DMS53 (cell line): ENCODE measurements at regions not wholly inside any gene's neighbourhood (a gene's known extent, or its start where the extent isn't known, plus 50 kb on each side); places are given as distances from the start of the nearest gene placed in this dataset.
"Not testable (repeated sequence)": the region's sequence is repeated elsewhere in the genome, so short reads cannot be mapped to it uniquely, and the experiment has no call there.

Source experiments
- DNase-seq: peaks from one replicate; lab custom pipeline; 2025; lab: John Stamatoyannopoulos, UW

- DNase-seq = peak; percentile 12
Measured at GRCh38 chr2:84373391-84373790, 85.7 kb downstream of the SUCLG1 start.

GRCh38 chr2:84362541-84362940 lies 96.5 kb downstream of the SUCLG1 start:
- DNase-seq = no peak

GRCh38 chr2:84338069-84338468 lies 121.0 kb downstream of the SUCLG1 start:
- no peak for DNase-seq

- DNase-seq = no peak
Measured at GRCh38 chr2:84327645-84328249, 131.3 kb downstream of the SUCLG1 start.

- no peak for DNase-seq
Measured at GRCh38 chr2:84326831-84327432, 132.1 kb downstream of the SUCLG1 start.

GRCh38 chr2:84323890-84324289 lies 135.2 kb downstream of the SUCLG1 start:
- no peak for DNase-seq

GRCh38 chr2:84320940-84321339 lies 138.1 kb downstream of the SUCLG1 start:
- DNase-seq = no peak

- DNase-seq = no peak
Measured at GRCh38 chr2:84319581-84319980, 139.5 kb downstream of the SUCLG1 start.

- DNase-seq = no peak
Measured at GRCh38 chr2:84317135-84317534, 141.9 kb downstream of the SUCLG1 start.

- peak; percentile 94 for DNase-seq
Measured at GRCh38 chr2:84314901-84315330, 144.2 kb downstream of the SUCLG1 start.

- no peak for DNase-seq
Measured at GRCh38 chr2:84314250-84314649, 144.8 kb downstream of the SUCLG1 start.

- DNase-seq = no peak
Measured at GRCh38 chr2:84309281-84309680, 149.8 kb downstream of the SUCLG1 start.

GRCh38 chr2:84306361-84306760 lies 152.7 kb downstream of the SUCLG1 start:
- peak; percentile 13 for DNase-seq

- DNase-seq = peak; percentile 82
Measured at GRCh38 chr2:84302513-84303412, 156.3 kb downstream of the SUCLG1 start.

GRCh38 chr2:84301717-84302116 lies 157.4 kb downstream of the SUCLG1 start:
- DNase-seq = no peak

GRCh38 chr2:84300696-84301029 lies 158.4 kb downstream of the SUCLG1 start:
- no peak for DNase-seq

GRCh38 chr2:84300001-84300695 lies 158.9 kb downstream of the SUCLG1 start:
- DNase-seq = not testable (repeated sequence)

- no peak for DNase-seq
Measured at GRCh38 chr2:84299211-84299775, 159.8 kb downstream of the SUCLG1 start.

- DNase-seq = peak; percentile 29
Measured at GRCh38 chr2:84297155-84297554, 161.9 kb downstream of the SUCLG1 start.

- DNase-seq = no peak
Measured at GRCh38 chr2:84293791-84294380, 165.2 kb downstream of the SUCLG1 start.

- no peak for DNase-seq
Measured at GRCh38 chr2:84292545-84292944, 166.5 kb downstream of the SUCLG1 start.

- DNase-seq = peak; percentile 86
Measured at GRCh38 chr2:84290537-84290936, 168.5 kb downstream of the SUCLG1 start.
